Nephron progenitor cell (in vitro differentiated cells): ENCODE measurements at regions not wholly inside any gene's neighbourhood (a gene's known extent, or its start where the extent isn't known, plus 50 kb on each side); places are given as distances from the start of the nearest gene placed in this dataset.

Experiments
- DNase-seq: peaks from one replicate; pipeline ENCODE4 v3.0.0; 2021
- H3K27ac Mint-ChIP-seq: 2 replicates; pipeline ENCODE4 v1.8.0; 2021; ENCODE audit warnings: mild to moderate bottlenecking, moderate library complexity, mixed read lengths
- H3K27me3 Mint-ChIP-seq: 2 replicates; pipeline ENCODE4 v1.8.0; 2021; ENCODE audit warnings: mild to moderate bottlenecking, low read depth, mixed read lengths; ENCODE audit not compliant: poor library complexity
- H3K36me3 Mint-ChIP-seq: 2 replicates; pipeline ENCODE4 v1.8.0; 2021; ENCODE audit warnings: low read depth, mixed read lengths
- H3K4me1 Mint-ChIP-seq: 2 replicates; pipeline ENCODE4 v1.8.0; 2021; ENCODE audit warnings: mixed read lengths
- H3K4me3 Mint-ChIP-seq: 2 replicates; pipeline ENCODE4 v1.8.0; 2021; ENCODE audit warnings: mild to moderate bottlenecking, moderate library complexity, mixed read lengths
- H3K9me3 Mint-ChIP-seq: 2 replicates; pipeline ENCODE4 v1.8.0; 2021; ENCODE audit warnings: mild to moderate bottlenecking, moderate library complexity, mixed read lengths
- CTCF ChIP-seq: fragments of 200-600 bp; sonication (generic); IDR thresholded peaks from 2 replicates; pipeline ENCODE4 v1.5.0; 2021; ENCODE audit warnings: antibody characterized with exemption

- Mint-ChIP-seq H3K27me3 (no peaks in the 10 kb centered on the region), H3K4me1 (no peaks in the 10 kb centered on the region), H3K4me3 (no peak overlapping the region), H3K9me3 (no peaks in the 10 kb centered on the region), H3K27ac (no peak overlapping the region), H3K36me3 (no peaks in the 10 kb centered on the region)
- TF ChIP-seq CTCF = no peak
- DNase-seq = no peak
These were observed 151.6 kb upstream of the SYT1 start for GRCh38 chr12:78712834-78713481.

DNA sequence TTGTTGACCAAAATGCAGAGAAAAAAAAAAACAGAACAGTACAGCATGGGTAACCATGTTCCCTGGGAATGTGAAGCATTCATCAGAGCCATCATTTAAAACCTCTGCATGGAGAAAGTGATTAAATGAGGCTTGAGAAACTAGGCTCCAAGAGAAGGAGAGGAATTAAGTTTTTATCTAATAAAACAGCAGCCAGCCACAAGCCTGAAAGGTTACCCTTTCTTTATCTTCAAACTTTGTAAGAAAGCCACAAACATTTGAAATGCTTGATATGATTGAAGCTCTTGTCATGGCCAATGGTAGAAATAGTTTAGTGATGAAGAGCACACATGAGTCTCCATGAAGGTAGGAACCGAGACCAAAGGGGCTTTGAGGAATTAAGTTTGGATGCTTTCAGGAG lies 144.9 kb upstream of the SYT1 start:
- no peaks in the 10 kb centered on the region for H3K36me3 Mint-ChIP-seq
- no peaks in the 10 kb centered on the region for H3K27me3 Mint-ChIP-seq
- no peak for DNase-seq
- no peak overlapping the region for H3K4me3 Mint-ChIP-seq
- H3K4me1 Mint-ChIP-seq = peaks cover 6% of the 10 kb centered on the region
- H3K9me3 Mint-ChIP-seq = no peaks in the 10 kb centered on the region
- no peak for TF ChIP-seq CTCF
- no peak overlapping the region for H3K27ac Mint-ChIP-seq

DNA sequence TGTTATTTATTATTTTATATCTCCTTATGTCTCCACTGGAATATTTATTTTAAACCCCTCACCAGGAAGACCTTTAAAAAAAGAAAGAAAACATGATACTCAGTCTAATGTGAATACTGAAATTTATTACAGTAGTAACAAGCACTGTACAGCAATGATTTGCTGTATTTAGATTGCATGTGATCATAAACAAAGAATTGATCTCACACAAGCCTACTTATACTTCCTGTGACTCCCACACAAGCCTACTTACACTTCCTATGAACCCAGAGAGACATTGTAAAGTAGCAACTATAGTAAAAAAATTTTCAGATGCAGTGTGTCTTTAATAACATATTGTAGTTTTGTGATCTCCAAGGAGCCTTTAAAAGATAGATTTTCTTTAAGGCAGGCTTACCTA lies 142.7 kb upstream of the SYT1 start:
- no peaks in the 10 kb centered on the region for H3K9me3 Mint-ChIP-seq
- TF ChIP-seq CTCF = no peak
- no peak overlapping the region for H3K27ac Mint-ChIP-seq
- no peak for DNase-seq
- no peaks in the 10 kb centered on the region for H3K36me3 Mint-ChIP-seq
- no peak overlapping the region for H3K4me3 Mint-ChIP-seq
- peaks cover 6% of the 10 kb centered on the region for H3K4me1 Mint-ChIP-seq
- H3K27me3 Mint-ChIP-seq = no peaks in the 10 kb centered on the region

DNA sequence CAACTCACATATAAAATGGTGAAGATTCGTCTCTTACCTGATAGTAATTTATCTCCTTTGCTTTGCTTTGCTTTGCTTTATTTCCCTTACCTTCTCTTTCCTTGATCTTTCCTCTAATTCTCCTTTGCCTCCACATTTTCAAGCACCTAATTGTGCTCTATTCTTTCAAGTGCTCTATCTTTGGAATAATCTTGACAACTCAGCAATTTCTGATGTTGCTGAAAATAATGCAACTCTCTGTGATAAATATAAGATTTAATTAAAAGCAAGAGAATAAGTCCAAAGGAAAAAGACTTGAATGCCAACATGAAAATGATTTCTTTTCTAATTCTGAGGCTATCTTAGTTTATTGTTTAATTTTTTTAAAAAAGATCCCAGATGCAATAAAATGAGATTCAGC lies 139.5 kb upstream of the SYT1 start:
- H3K4me1 Mint-ChIP-seq = peaks cover 6% of the 10 kb centered on the region
- no peak overlapping the region for H3K4me3 Mint-ChIP-seq
- no peaks in the 10 kb centered on the region for H3K27me3 Mint-ChIP-seq
- H3K36me3 Mint-ChIP-seq = no peaks in the 10 kb centered on the region
- no peak for TF ChIP-seq CTCF
- no peak for DNase-seq
- no peak overlapping the region for H3K27ac Mint-ChIP-seq
- no peaks in the 10 kb centered on the region for H3K9me3 Mint-ChIP-seq

GRCh38 chr12:78725951-78726580 lies 138.5 kb upstream of the SYT1 start:
- Mint-ChIP-seq H3K4me3 (no peak overlapping the region), H3K4me1 (peaks cover 4% of the 10 kb centered on the region), H3K27me3 (no peaks in the 10 kb centered on the region), H3K36me3 (no peaks in the 10 kb centered on the region), H3K9me3 (no peaks in the 10 kb centered on the region), H3K27ac (no peak overlapping the region)
- TF ChIP-seq CTCF = no peak
- no peak for DNase-seq

GRCh38 chr12:78726854-78727253 lies 137.7 kb upstream of the SYT1 start:
- no peak overlapping the region for H3K27ac Mint-ChIP-seq
- no peak for TF ChIP-seq CTCF
- no peaks in the 10 kb centered on the region for H3K9me3 Mint-ChIP-seq
- no peak for DNase-seq
- no peak overlapping the region for H3K4me3 Mint-ChIP-seq
- H3K36me3 Mint-ChIP-seq = no peaks in the 10 kb centered on the region
- no peaks in the 10 kb centered on the region for H3K27me3 Mint-ChIP-seq
- H3K4me1 Mint-ChIP-seq = no peaks in the 10 kb centered on the region
